GM21528 (cell line): ENCODE measurements at regions not wholly inside any gene's neighbourhood (a gene's known extent, or its start where the extent isn't known, plus 50 kb on each side); places are given as distances from the start of the nearest gene placed in this dataset.
"Not testable (repeated sequence)": the region's sequence is repeated elsewhere in the genome, so short reads cannot be mapped to it uniquely, and the experiment has no call there.

Source experiments
- ATAC-seq: cut with Tn5 transposase; IDR thresholded peaks from one replicate; pipeline ENCODE4 v1.9.1; 2021; ENCODE audit warnings: mild to moderate bottlenecking, moderate library complexity; ENCODE audit not compliant: unreplicated experiment, low FRiP score

DNA sequence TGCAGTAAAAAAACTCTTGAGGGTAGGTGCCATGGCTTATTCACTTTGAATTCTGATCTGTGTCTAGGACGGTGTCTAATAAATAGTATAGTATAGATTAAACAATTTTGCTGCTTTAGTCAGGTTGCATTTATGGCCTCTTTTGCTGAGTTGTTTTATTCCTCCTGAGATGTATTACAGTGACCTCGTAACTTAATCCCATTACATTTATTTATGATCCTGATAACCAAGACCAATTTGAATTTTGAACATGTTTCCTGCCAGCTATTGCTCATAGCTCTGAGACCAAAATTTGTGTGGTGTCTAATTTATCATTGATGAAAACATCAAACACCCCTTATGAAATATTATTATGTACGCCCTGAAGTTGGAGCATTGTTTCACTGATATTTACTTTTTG is 381.9 kb upstream of the SEMA3C start:
- ATAC-seq = no peak

- ATAC-seq = no peak
Observed at GRCh38 chr7:81299711-81300110, 380.9 kb upstream of the SEMA3C start.

GRCh38 chr7:81298951-81299666 is 380.3 kb upstream of the SEMA3C start:
- no peak for ATAC-seq

GRCh38 chr7:81297317-81297716 is 378.5 kb upstream of the SEMA3C start:
- no peak for ATAC-seq

GRCh38 chr7:81296726-81297125 is 377.9 kb upstream of the SEMA3C start:
- no peak for ATAC-seq

GRCh38 chr7:81294897-81295515 is 376.2 kb upstream of the SEMA3C start:
- ATAC-seq = no peak

- no peak for ATAC-seq
Observed at GRCh38 chr7:81293806-81294205, 375.0 kb upstream of the SEMA3C start.

DNA sequence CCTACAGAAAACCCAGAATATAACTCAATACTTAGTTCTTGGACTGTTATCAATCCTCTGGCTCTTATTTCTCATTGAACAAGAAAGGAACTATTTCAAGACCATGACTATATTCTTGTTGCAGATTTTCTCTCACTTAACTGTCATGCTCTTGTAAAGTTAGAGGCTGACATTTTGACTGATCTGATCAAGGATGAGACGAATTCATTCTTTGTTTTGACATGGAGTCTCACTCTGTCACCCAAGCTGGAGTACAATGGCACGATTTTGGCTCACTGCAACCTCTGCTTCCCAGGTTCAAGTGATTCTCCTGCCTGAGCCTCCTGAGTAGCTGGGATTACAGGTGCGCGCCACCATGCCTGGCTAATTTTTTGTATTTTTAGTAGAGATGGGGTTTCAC is 367.9 kb upstream of the SEMA3C start:
- ATAC-seq = not testable (repeated sequence)

GRCh38 chr7:81285142-81285871 is 366.5 kb upstream of the SEMA3C start:
- ATAC-seq = no peak

GRCh38 chr7:81284576-81284975 is 365.7 kb upstream of the SEMA3C start:
- no peak for ATAC-seq

GRCh38 chr7:81280531-81280930 is 361.7 kb upstream of the SEMA3C start:
- no peak for ATAC-seq

- ATAC-seq = no peak
Observed at GRCh38 chr7:81277691-81278090, 358.8 kb upstream of the SEMA3C start.

- no peak for ATAC-seq
Observed at GRCh38 chr7:81273601-81274397, 354.9 kb upstream of the SEMA3C start.

DNA sequence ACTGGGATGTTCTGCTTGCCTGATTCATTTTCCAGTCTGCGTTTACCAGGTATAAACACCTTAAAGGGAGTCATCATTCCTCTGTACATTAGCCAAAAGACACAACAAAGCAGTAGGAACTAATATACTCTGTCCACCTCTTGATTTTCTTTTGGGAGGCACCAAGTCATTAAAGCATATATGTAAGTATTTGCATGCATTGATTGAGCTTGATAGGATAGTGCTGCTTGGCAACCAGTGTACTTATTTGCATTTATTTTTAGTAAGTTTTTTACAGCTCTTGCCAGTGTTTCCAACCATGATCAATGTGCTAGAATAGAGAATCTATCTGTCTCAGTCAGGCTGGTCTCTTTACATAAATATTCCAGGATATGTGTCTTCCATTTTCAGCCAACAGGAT is 353.3 kb upstream of the SEMA3C start:
- no peak for ATAC-seq

DNA sequence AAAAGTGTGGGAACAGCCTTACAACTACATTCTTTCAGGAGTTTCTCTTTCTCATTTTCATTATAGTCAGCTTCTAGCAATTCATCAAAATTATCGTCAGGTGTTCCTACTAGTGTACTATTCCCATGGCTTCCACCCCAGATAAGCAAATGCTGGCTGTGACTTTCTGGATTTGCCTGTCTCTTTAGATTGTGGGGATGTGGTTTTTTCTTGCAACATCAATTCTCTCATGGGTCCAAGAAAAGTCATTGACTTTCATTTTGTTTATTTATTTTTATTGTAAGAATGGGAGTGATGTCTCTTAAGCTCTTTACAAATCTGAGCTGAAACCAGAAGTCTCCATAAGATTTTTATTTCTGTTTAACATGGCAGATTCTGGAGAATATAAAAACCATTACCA is 349.7 kb upstream of the SEMA3C start:
- ATAC-seq = no peak

- ATAC-seq = no peak
Observed at GRCh38 chr7:81267508-81267907, 348.7 kb upstream of the SEMA3C start.

GRCh38 chr7:81264116-81264515 is 345.3 kb upstream of the SEMA3C start:
- ATAC-seq = no peak

- no peak for ATAC-seq
Observed at GRCh38 chr7:81260152-81260551, 341.3 kb upstream of the SEMA3C start.

DNA sequence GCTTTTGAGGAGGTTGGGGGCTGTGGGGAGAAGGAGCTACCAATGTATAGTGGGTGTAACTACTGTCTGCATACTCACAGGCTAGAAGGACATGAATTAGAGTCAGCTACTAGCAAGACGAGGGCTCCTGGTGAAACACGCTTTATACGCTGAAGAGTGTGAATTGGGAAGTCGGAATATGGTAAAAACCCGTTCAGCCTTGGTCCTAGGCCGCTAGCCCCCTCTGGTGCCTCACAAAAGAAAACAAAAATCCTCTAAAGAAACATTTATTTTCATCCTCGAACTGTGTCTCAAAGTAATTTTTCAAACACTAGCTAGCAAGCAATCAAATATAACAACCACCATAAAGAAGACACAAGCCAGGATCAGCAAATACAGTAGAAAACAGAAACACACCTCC is 338.1 kb upstream of the SEMA3C start:
- ATAC-seq = no peak

DNA sequence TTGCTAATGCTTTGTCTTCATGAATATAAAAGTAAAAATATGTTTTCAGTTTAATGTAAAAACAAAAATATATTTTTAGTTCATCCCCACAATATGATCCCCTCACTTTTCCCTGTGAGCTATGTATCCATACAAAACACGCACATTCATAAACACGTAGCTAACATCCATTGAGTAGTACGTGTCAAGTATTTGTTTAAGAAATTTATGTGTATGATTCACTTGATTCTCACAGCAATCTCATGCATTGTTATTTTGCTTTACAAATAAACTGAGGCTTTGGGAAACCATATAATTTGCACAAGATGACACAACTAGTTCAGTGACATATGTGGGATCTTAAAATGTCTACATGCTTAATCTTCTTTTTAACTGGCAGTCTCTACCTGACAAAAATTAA is 329.6 kb upstream of the SEMA3C start:
- ATAC-seq = no peak

DNA sequence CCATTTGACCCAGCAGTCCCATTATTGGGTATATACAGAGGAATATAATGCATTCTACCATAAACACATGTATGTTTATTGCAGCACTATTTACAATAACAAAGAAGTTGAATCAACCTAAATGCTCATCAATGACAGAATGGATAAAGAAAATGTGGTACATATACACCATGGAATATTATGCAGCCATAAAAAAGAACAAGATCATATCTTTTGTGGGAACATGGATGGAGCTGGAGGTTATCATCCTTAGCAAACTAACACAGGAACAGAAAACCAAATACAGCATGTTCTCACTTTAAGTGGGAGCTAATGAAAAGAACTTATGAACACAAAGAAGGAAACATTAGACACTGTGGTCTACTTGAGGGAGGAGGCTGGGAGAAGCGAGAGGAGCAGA is 328.5 kb upstream of the SEMA3C start:
- not testable (repeated sequence) for ATAC-seq
